ENCODE measurements at regions not wholly inside any gene's neighbourhood (a gene's known extent, or its start where the extent isn't known, plus 50 kb on each side); places are given as distances from the start of the nearest gene placed in this dataset.

DNA sequence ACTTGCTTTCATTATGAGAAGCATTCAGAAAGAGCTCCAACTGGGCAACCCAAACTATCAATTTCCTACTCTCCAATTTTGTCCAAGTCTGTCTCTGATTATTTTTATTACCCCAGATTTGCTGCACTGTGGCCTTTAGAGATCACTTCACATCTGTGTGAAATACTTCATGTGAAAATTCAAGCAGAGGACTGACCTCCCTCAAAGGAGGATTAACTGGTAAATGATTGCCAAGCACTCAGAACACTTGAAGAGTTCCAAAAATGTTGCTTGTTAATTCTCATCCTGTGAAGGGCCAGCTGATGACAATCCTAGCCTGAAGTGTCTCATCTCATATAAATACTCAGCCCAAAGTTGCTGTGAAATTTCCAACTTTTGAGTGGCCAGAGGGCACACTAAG lies 182.8 kb upstream of the DGKB start:
- Mint-ChIP-seq H3K27ac (no peak overlapping the region), H3K4me1 (no peaks in the 10 kb centered on the region), H3K4me3 (no peak overlapping the region), H3K27me3 (no peaks in the 10 kb centered on the region), H3K9me3 (ENCODE audit: insufficient read depth) (peaks cover 5% of the 10 kb centered on the region)
- Histone ChIP-seq H2AFZ (ENCODE audit: insufficient read depth, low read depth, low read length, poor library complexity, severe bottlenecking) (no peak overlapping the region), H3K79me2 (ENCODE audit: control insufficient read depth, insufficient read depth, low read length) (no peaks in the 10 kb centered on the region), H3K27ac (ENCODE audit: low read length in 2 of 2) (no peak overlapping the region), H3K27me3 (replicated peaks in 1 of 4; ENCODE audit: control extremely low read depth in 1 of 4, control insufficient read depth in 3 of 4, insufficient read depth in 4 of 4, low read length in 3 of 4) (no peaks in the 10 kb centered on the region), H3K36me3 (replicated peaks in 1 of 2; ENCODE audit: control extremely low read depth in 1 of 2, control insufficient read depth in 1 of 2, extremely low read depth in 1 of 2, insufficient read depth in 2 of 2, low read length in 1 of 2) (no peaks in the 10 kb centered on the region), H4K20me1 (ENCODE audit: control insufficient read depth, insufficient read depth, low read length, poor library complexity, severe bottlenecking) (no peaks in the 10 kb centered on the region), H3K4me1 (ENCODE audit: control insufficient read depth in 2 of 2, insufficient read depth in 2 of 2, low read length in 2 of 2) (no peaks in the 10 kb centered on the region), H3K4me2 (replicated peaks; ENCODE audit: low read depth, low read length, poor library complexity, severe bottlenecking) (no peak overlapping the region), H3K4me3 (ENCODE audit: control extremely low read depth in 1 of 5, extremely low read depth in 1 of 5, insufficient read depth in 1 of 5, low read depth in 2 of 5, low read length in 4 of 5) (no peak overlapping the region), H3K9ac (ENCODE audit: low read length) (no peak overlapping the region), H3K9me3 (ENCODE audit: control extremely low read depth in 1 of 3, control insufficient read depth in 2 of 3, insufficient read depth in 1 of 3, low read length in 2 of 3) (no peaks in the 10 kb centered on the region)
- no peak for DNase-seq
- CTCF ChIA-PET = no interaction called here
- POLR2A ChIA-PET = no interaction called here
- no peak for ATAC-seq (ENCODE audit: low read depth)
- intact Hi-C loops (cut with micrococcal nuclease) = no loop called here
- no peak for TF ChIP-seq EZH2 (IDR thresholded peaks at IDR 0.05; ENCODE audit: borderline replicate concordance, insufficient read depth, low read depth, low read length, poor library complexity, severe bottlenecking)
- TF ChIP-seq, protein P1, sequence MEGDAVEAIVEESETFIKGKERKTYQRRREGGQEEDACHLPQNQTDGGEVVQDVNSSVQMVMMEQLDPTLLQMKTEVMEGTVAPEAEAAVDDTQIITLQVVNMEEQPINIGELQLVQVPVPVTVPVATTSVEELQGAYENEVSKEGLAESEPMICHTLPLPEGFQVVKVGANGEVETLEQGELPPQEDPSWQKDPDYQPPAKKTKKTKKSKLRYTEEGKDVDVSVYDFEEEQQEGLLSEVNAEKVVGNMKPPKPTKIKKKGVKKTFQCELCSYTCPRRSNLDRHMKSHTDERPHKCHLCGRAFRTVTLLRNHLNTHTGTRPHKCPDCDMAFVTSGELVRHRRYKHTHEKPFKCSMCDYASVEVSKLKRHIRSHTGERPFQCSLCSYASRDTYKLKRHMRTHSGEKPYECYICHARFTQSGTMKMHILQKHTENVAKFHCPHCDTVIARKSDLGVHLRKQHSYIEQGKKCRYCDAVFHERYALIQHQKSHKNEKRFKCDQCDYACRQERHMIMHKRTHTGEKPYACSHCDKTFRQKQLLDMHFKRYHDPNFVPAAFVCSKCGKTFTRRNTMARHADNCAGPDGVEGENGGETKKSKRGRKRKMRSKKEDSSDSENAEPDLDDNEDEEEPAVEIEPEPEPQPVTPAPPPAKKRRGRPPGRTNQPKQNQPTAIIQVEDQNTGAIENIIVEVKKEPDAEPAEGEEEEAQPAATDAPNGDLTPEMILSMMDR (IDR thresholded peaks at IDR 0.05) = no peak

DNA sequence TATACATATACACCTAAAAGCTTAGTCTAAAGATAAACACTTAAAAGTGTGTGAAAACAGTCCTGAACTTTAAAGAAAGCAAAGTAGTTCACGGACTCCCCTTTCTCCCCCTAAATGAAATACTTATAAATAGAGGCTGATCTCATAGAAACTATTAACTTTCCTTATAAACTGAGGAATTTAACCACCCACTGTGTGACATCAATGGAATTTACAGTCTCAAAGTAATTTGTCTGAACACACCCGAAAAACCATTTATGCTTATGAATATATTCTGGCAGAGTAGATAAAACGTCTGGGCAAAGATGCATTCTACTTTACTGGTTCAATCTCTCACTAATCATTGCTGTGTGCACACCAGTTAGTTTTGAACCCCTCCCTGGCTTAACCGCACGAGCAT lies 181.8 kb upstream of the DGKB start:
- H3K27ac Mint-ChIP-seq = no peak overlapping the region
- H3K27me3 ChIP-seq (replicated peaks in 1 of 4; ENCODE audit: control extremely low read depth in 1 of 4, control insufficient read depth in 3 of 4, insufficient read depth in 4 of 4, low read length in 3 of 4) = no peaks in the 10 kb centered on the region
- no peak overlapping the region for H3K9ac ChIP-seq (ENCODE audit: low read length)

More for the DNA sequence above, 181.8 kb upstream of the DGKB start:
- no peaks in the 10 kb centered on the region for H3K79me2 ChIP-seq (ENCODE audit: control insufficient read depth, insufficient read depth, low read length)
- Mint-ChIP-seq H3K9me3 (ENCODE audit: insufficient read depth) (peaks cover under 1% of the 10 kb centered on the region), H3K4me3 (no peak overlapping the region), H3K27me3 (no peaks in the 10 kb centered on the region), H3K4me1 (no peaks in the 10 kb centered on the region)
- ATAC-seq (ENCODE audit: low read depth) (no peak), DNase-seq (no peak)
- no CpG with 5 or more reads among the region's 5 CpGs for WGBS (ENCODE audit: insufficient coverage)
- intact Hi-C loops (cut with micrococcal nuclease) = no loop called here
- H3K9me3 ChIP-seq (ENCODE audit: control extremely low read depth in 1 of 3, control insufficient read depth in 2 of 3, insufficient read depth in 1 of 3, low read length in 2 of 3) = no peaks in the 10 kb centered on the region
- no peak overlapping the region for H2AFZ ChIP-seq (ENCODE audit: insufficient read depth, low read depth, low read length, poor library complexity, severe bottlenecking)
- H3K4me2 ChIP-seq (replicated peaks; ENCODE audit: low read depth, low read length, poor library complexity, severe bottlenecking) = no peak overlapping the region
- no peaks in the 10 kb centered on the region for H3K4me1 ChIP-seq (ENCODE audit: control insufficient read depth in 2 of 2, insufficient read depth in 2 of 2, low read length in 2 of 2)
- H3K4me3 ChIP-seq (ENCODE audit: control extremely low read depth in 1 of 5, extremely low read depth in 1 of 5, insufficient read depth in 1 of 5, low read depth in 2 of 5, low read length in 4 of 5) = no peak overlapping the region
- no peaks in the 10 kb centered on the region for H4K20me1 ChIP-seq (ENCODE audit: control insufficient read depth, insufficient read depth, low read length, poor library complexity, severe bottlenecking)
- TF ChIP-seq, protein P1 (IDR thresholded peaks at IDR 0.05) = no peak
- no peak for TF ChIP-seq EZH2 (IDR thresholded peaks at IDR 0.05; ENCODE audit: borderline replicate concordance, insufficient read depth, low read depth, low read length, poor library complexity, severe bottlenecking)
- ChIA-PET POLR2A (no interaction called here), CTCF (no interaction called here)
- H3K36me3 ChIP-seq (replicated peaks in 1 of 2; ENCODE audit: control extremely low read depth in 1 of 2, control insufficient read depth in 1 of 2, extremely low read depth in 1 of 2, insufficient read depth in 2 of 2, low read length in 1 of 2) = no peaks in the 10 kb centered on the region
- no peak overlapping the region for H3K27ac ChIP-seq (ENCODE audit: low read length in 2 of 2)

All from B cell (primary cell).